ENCODE measurements at regions not wholly inside any gene's neighbourhood (a gene's known extent, or its start where the extent isn't known, plus 50 kb on each side); places are given as distances from the start of the nearest gene placed in this dataset.
A peak's percentile ranks its signal among the peaks of the same experiment; 100 is the strongest.

GRCh38 chr12:28652239-28652638 is 462.0 kb downstream of the CCDC91 start:
- TF ChIP-seq, protein P1, sequence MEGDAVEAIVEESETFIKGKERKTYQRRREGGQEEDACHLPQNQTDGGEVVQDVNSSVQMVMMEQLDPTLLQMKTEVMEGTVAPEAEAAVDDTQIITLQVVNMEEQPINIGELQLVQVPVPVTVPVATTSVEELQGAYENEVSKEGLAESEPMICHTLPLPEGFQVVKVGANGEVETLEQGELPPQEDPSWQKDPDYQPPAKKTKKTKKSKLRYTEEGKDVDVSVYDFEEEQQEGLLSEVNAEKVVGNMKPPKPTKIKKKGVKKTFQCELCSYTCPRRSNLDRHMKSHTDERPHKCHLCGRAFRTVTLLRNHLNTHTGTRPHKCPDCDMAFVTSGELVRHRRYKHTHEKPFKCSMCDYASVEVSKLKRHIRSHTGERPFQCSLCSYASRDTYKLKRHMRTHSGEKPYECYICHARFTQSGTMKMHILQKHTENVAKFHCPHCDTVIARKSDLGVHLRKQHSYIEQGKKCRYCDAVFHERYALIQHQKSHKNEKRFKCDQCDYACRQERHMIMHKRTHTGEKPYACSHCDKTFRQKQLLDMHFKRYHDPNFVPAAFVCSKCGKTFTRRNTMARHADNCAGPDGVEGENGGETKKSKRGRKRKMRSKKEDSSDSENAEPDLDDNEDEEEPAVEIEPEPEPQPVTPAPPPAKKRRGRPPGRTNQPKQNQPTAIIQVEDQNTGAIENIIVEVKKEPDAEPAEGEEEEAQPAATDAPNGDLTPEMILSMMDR (conservative IDR thresholded peaks at IDR 0.05; ENCODE audit: low read depth, low read length), result no peak
- no peak overlapping the region for H3K4me3 ChIP-seq (ENCODE audit: low read depth, low read length)
- DNase-seq (ENCODE audit: low read depth), result peak; percentile 42

- H3K4me3 ChIP-seq (ENCODE audit: low read depth, low read length), result no peak overlapping the region
- no peak for DNase-seq (ENCODE audit: low read depth)
- TF ChIP-seq, protein P1 (conservative IDR thresholded peaks at IDR 0.05; ENCODE audit: low read depth, low read length), result no peak
These were observed 467.1 kb upstream of the FAR2 start for GRCh38 chr12:28681980-28682379.

DNA sequence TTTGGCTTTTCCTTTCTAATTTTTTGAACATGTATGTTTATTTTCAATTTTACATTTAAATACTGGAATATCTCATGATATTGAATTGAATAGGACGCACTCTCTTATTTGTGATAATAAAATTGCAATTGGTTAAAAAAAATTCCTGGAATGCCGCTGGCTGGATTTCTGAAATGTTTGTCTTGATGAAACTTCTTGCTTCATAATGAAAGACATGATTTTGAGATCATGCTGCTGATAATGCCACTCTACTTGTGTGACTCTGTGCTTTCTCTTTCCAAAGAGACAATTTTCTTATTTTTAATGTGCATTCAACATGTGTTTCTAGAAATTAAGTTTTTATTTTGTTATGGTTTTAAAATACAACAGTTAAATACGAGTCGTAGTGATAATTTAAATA is 465.7 kb upstream of the FAR2 start:
- no peak overlapping the region for H3K4me3 ChIP-seq (ENCODE audit: low read depth, low read length)
- DNase-seq (ENCODE audit: low read depth), result peak; percentile 37
- TF ChIP-seq, protein P1 (conservative IDR thresholded peaks at IDR 0.05; ENCODE audit: low read depth, low read length), result no peak

- no peak overlapping the region for H3K4me3 ChIP-seq (ENCODE audit: low read depth, low read length)
- TF ChIP-seq, protein P1 (conservative IDR thresholded peaks at IDR 0.05; ENCODE audit: low read depth, low read length), result no peak
- no peak for DNase-seq (ENCODE audit: low read depth)
These were observed 459.5 kb upstream of the FAR2 start for GRCh38 chr12:28689398-28690175.

DNA sequence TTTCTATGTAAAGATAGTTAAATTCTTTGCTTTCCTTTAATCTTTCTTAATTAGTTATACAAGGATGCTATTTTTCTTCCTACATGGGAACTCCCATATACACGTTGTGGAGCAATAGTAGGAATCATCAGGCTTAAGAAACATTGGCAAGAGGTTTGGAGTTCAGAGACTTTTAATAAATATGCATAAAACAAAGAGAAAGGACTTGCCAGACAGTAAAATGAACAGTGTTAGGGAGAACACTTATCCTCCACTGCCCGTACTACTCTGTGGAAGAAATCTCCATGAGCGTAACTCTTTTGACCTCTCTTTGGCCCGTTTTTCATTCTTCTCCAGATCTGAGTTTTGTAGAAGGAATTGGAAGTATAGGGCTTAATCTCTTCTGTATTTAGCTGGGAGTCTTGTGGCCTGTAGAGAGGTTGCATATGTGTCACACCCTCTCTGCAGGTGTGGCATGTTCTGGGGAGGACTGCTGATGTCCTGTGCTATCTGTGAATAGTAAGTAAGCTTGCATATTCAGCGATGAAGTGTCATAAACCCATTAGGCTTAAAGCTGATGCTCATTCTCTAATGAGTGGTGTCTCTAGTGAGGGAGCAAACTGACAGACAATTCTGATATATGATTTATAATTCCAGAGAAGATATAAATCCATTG is 455.4 kb upstream of the FAR2 start:
- no peak overlapping the region for H3K4me3 ChIP-seq (ENCODE audit: low read depth, low read length)
- TF ChIP-seq, protein P1 (conservative IDR thresholded peaks at IDR 0.05; ENCODE audit: low read depth, low read length), result no peak
- no peak for DNase-seq (ENCODE audit: low read depth)

DNA sequence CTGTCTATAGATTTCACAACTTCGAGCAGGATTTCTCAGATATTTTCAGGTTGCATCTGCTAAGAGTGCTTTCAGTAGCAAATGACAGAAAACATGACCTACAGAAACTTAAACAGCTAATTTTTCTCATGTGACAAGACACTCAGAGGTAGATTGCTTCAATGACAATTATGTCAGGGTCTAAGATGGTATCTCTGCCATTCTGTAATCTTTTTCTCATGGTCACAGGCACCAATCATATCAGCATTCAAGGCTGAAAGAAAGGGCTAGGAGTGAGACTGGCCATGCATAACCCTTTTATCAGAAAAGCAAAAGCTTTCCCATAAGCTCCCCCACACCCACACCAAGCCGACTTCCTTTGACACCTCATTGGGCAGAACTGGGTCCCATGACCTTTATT is 450.5 kb upstream of the FAR2 start:
- H3K4me3 ChIP-seq (ENCODE audit: low read depth, low read length), result no peak overlapping the region
- TF ChIP-seq, protein P1 (conservative IDR thresholded peaks at IDR 0.05; ENCODE audit: low read depth, low read length), result no peak
- DNase-seq (ENCODE audit: low read depth), result no peak

Measured in choroid plexus epithelial cell (primary cell).